ENCODE measurements at regions not wholly inside any gene's neighbourhood (a gene's known extent, or its start where the extent isn't known, plus 50 kb on each side); places are given as distances from the start of the nearest gene placed in this dataset.

DNA sequence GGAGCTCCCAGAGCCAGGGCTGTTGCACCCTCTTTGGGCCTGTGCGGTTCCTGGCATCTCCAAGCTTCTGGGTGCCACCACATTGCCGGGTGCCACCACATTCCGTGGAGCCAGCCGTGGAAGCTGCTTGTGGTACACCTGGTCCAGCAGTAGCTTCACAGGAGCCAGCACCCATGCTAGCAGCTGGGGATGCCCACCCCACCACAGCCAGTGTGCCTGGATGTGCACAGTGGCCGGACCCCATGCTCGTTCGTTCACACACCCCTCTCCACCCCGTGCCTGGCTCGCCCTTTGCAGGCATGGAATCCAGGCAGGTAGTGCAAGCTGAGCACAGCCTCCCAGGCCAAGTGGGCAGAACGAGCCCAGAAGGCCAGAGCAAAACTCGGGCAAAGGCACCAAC, 1029.8 kb upstream of the GBE1 start:
- no peak for TF ChIP-seq POLR2A (IDR thresholded peaks at IDR 0.05)
- TF ChIP-seq CTCF (IDR thresholded peaks at IDR 0.05): no peak
